Esophagus muscularis mucosa (tissue), 4 donors: ENCODE measurements at regions not wholly inside any gene's neighbourhood (a gene's known extent, or its start where the extent isn't known, plus 50 kb on each side); places are given as distances from the start of the nearest gene placed in this dataset.

Experiments
- DNase-seq: peaks from one replicate; pipeline ENCODE4 v3.0.0-alpha.2; 2017; ENCODE audit errors: extremely low spot score
- H3K27ac ChIP-seq, 4 donors: fragments of 200-600 bp; sonication (generic); replicated peaks in 1 of 4; 1 replicate in 3 of 4; 2 replicates in 1 of 4; pipeline ENCODE4 v1.5.1; 2016 to 2019; ENCODE audit warnings: mild to moderate bottlenecking in 1 of 4
- H3K27me3 ChIP-seq, 4 donors: fragments of 200-600 bp; sonication (generic); one replicate each; pipeline versions ENCODE4 v1.5.1 to v1.6.0; 2016 to 2019
- H3K36me3 ChIP-seq, 4 donors: fragments of 200-600 bp; sonication (generic); one replicate each; pipeline ENCODE4 v1.5.1; 2016 to 2019
- H3K4me1 ChIP-seq, 4 donors: fragments of 200-600 bp; sonication (generic); one replicate each; pipeline ENCODE4 v1.5.1; 2016 to 2019
- H3K4me3 ChIP-seq, 4 donors: fragments of 200-600 bp; sonication (generic); 1 replicate in 2 of 4; 2 replicates in 2 of 4; pipeline ENCODE4 v1.5.1; 2016 to 2019; ENCODE audit warnings: mild to moderate bottlenecking in 4 of 4, moderate library complexity in 1 of 4
- H3K9me3 ChIP-seq, 4 donors: fragments of 200-600 bp; sonication (generic); 1 replicate in 3 of 4; 2 replicates in 1 of 4; pipeline ENCODE4 v1.5.1; 2016 to 2019
- CTCF ChIP-seq, 3 experiments: fragments of 200-600 bp in 2 of 3; fragments of 450-650 bp in 1 of 3; sonication (generic) in 2 of 3; IDR thresholded peaks; one replicate each; pipeline ENCODE4 v1.5.1; 2017 to 2019; ENCODE audit warnings: antibody characterized with exemption in 3 of 3, mild to moderate bottlenecking in 2 of 3, moderate library complexity in 1 of 3
- EP300 ChIP-seq: sonication (generic); formaldehyde crosslinking; IDR thresholded peaks from one replicate; pipeline ENCODE4 v1.6.1; 2017; ENCODE audit warnings: antibody characterized with exemption
- POLR2A ChIP-seq: fragments of 450-650 bp; IDR thresholded peaks from one replicate; pipeline ENCODE4 v1.6.1; 2017; ENCODE audit warnings: antibody characterized with exemption, moderate library complexity, mild to moderate bottlenecking, low read depth
- POLR2AphosphoS5 ChIP-seq, 2 donors: sonication (generic); formaldehyde crosslinking; IDR thresholded peaks; one replicate each; pipeline ENCODE4 v1.6.1; 2017; ENCODE audit warnings: antibody characterized with exemption in 2 of 2
- WGBS: methylation state at CpG from one replicate; pipeline ENCODE4 v1.1.5; 2018; 5-methylcytosine and 5-hydroxymethylcytosine counted together
- intact Hi-C: fragments of 100-400 bp; cut with DNase I; formaldehyde crosslinking; loops from one replicate; pipeline ENCODE4 v1.15.1; 2023

GRCh38 chr9:561427-561826 is 280.1 kb upstream of the DMRT1 start:
- Histone ChIP-seq H3K27me3 (no peaks in the 10 kb centered on the region), H3K4me3 (no peak overlapping the region), H3K27ac (no peak overlapping the region), H3K9me3 (no peaks in the 10 kb centered on the region), H3K36me3 (no peaks in the 10 kb centered on the region), H3K4me1 (peaks cover 0 to 21% (median 0%) of the 10 kb centered on the region in 4 donors)
- DNase-seq: no peak
- 69% methylated on average over 1 of the region's 1 CpG for WGBS
- TF ChIP-seq CTCF (IDR thresholded peaks at IDR 0.05): no peak
- TF ChIP-seq EP300: no peak
- no peak for TF ChIP-seq POLR2A
- no peak for TF ChIP-seq POLR2AphosphoS5 (IDR thresholded peaks at IDR 0.05)
- intact Hi-C loops: no loop called here

DNA sequence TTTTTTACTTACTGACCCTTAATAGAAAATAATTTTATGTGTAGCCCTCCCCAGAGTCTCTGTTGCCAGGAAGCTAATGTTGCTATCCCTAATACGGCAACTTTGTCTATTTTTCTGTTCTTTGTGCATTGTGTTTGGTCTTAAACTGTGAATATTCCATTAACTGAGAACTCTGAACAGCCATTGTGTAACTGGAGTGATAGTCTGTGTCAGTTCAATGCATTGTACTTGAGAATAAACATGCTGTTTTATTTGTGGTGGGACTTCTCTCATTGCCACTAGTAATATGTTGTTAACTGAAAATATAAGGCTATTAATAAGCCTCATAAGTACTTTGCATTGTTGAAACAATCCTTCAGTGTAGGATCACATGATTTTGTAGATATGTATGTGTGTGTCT is 278.3 kb upstream of the DMRT1 start:
- no peak for DNase-seq

GRCh38 chr9:565528-565927 is 276.0 kb upstream of the DMRT1 start:
- TF ChIP-seq POLR2AphosphoS5 (IDR thresholded peaks at IDR 0.05) (no peak), POLR2A (no peak), EP300 (no peak), CTCF (IDR thresholded peaks at IDR 0.05) (no peak)
- Histone ChIP-seq H3K4me3 (no peak overlapping the region), H3K36me3 (no peaks in the 10 kb centered on the region), H3K27me3 (no peaks in the 10 kb centered on the region), H3K27ac (no peak overlapping the region), H3K9me3 (no peaks in the 10 kb centered on the region), H3K4me1 (peaks cover 0 to 21% (median 3%) of the 10 kb centered on the region in 4 donors)
- no peak for DNase-seq
- WGBS: 94% methylated on average over 6 of the region's 6 CpGs
- intact Hi-C loops: no loop called here

More for the DNA sequence above, 278.3 kb upstream of the DMRT1 start:
- Histone ChIP-seq H3K27ac (no peak overlapping the region), H3K4me3 (no peak overlapping the region), H3K27me3 (no peaks in the 10 kb centered on the region), H3K9me3 (no peaks in the 10 kb centered on the region), H3K36me3 (no peaks in the 10 kb centered on the region), H3K4me1 (peaks cover 0 to 21% (median 0%) of the 10 kb centered on the region in 4 donors)
- TF ChIP-seq POLR2AphosphoS5 (IDR thresholded peaks at IDR 0.05) (no peak), EP300 (no peak), POLR2A (no peak), CTCF (IDR thresholded peaks at IDR 0.05) (no peak)
- 93% methylated on average over 1 of the region's 1 CpG for WGBS
- intact Hi-C loops: no loop called here

GRCh38 chr9:567128-567746 is 274.3 kb upstream of the DMRT1 start:
- no peak overlapping the region for H3K27ac ChIP-seq
- TF ChIP-seq POLR2A: no peak
- no peak for TF ChIP-seq CTCF (IDR thresholded peaks at IDR 0.05)
- no peak for TF ChIP-seq EP300
- TF ChIP-seq POLR2AphosphoS5 (IDR thresholded peaks at IDR 0.05): no peak
- intact Hi-C loops: no loop called here
- peaks cover 9 to 20% (median 15%) of the 10 kb centered on the region in 4 donors for H3K4me1 ChIP-seq
- no peak overlapping the region for H3K4me3 ChIP-seq
- WGBS: 80% methylated on average over 4 of the region's 4 CpGs
- H3K36me3 ChIP-seq: no peaks in the 10 kb centered on the region
- DNase-seq: no peak
- no peaks in the 10 kb centered on the region for H3K27me3 ChIP-seq
- no peaks in the 10 kb centered on the region for H3K9me3 ChIP-seq

DNA sequence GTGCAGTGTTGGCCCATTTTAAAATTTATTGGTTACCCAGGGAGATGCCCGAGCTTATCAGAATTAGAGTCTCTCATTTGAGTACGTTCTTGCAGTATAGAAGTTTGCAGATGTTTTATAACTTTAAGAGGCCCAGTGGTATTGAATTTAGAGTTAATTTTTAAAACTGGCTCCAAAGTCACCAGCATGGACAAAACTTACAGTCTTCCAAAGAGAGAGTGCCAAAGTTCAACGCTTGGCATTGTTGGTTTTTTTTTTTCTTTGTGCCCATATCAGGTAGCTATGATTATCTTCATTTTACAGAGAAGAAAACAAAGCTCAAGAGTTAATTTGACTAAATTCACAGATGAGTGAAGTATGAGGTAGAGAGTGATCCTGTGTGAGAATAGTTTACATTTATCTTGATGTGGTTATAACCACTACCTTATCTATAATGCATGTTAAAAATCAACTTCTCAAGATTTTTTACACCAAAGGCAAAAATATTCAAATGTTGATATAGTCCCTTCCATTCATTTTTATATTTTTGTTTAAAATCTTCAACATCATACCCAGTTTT is 273.7 kb upstream of the DMRT1 start:
- 93% methylated on average over 3 of the region's 3 CpGs for WGBS
- intact Hi-C loops: no loop called here
- Histone ChIP-seq H3K9me3 (no peaks in the 10 kb centered on the region), H3K4me3 (no peak overlapping the region), H3K4me1 (peaks cover 9 to 20% (median 14%) of the 10 kb centered on the region in 4 donors), H3K27me3 (no peaks in the 10 kb centered on the region), H3K36me3 (no peaks in the 10 kb centered on the region), H3K27ac (no peak overlapping the region)
- DNase-seq: no peak
- TF ChIP-seq CTCF (IDR thresholded peaks at IDR 0.05): no peak
- TF ChIP-seq POLR2A: no peak
- no peak for TF ChIP-seq EP300
- TF ChIP-seq POLR2AphosphoS5 (IDR thresholded peaks at IDR 0.05): no peak
